Keratinocyte (primary cell): ENCODE measurements at regions not wholly inside any gene's neighbourhood (a gene's known extent, or its start where the extent isn't known, plus 50 kb on each side); places are given as distances from the start of the nearest gene placed in this dataset.

Source experiments
- DNase-seq: peaks from one replicate; pipeline ENCODE4 v3.0.0-alpha.2; 2011; ENCODE audit warnings: low read depth, missing footprints, low spot score
- FAIRE-seq: peaks from 2 replicates; lab custom pipeline; 2011; peaks lifted over from hg19 to GRCh38; lab: Jason Lieb, UNC
- H2AFZ ChIP-seq: 2 replicates; pipeline ENCODE4 v1.6.0; 2012; ENCODE audit warnings: low read length, control low read depth, inconsistent platforms; ENCODE audit not compliant: control insufficient read depth
- H3K27ac ChIP-seq: 2 replicates; pipeline ENCODE4 v1.5.1; 2011; ENCODE audit warnings: low read length; ENCODE audit not compliant: control insufficient read depth, insufficient read depth
- H3K27me3 ChIP-seq: 3 replicates; pipeline ENCODE4 v1.6.0; 2011; ENCODE audit warnings: low read length; ENCODE audit not compliant: control insufficient read depth, insufficient read depth; ENCODE audit errors: extremely low read depth
- H3K36me3 ChIP-seq, 2 experiments: 2 replicates in 1 of 2; 3 replicates in 1 of 2; pipeline ENCODE4 v1.5.1; 2011; ENCODE audit warnings: low read length in 2 of 2, mild to moderate bottlenecking in 1 of 2; ENCODE audit not compliant: control insufficient read depth in 2 of 2, insufficient read depth in 2 of 2; ENCODE audit errors: extremely low read depth in 1 of 2
- H3K4me1 ChIP-seq: 3 replicates; pipeline ENCODE4 v1.5.1; 2011; ENCODE audit warnings: low read length; ENCODE audit not compliant: control insufficient read depth, insufficient read depth; ENCODE audit errors: extremely low read depth
- H3K4me2 ChIP-seq: 3 replicates; pipeline ENCODE4 v1.6.0; 2011; ENCODE audit warnings: low read depth, low read length; ENCODE audit not compliant: control insufficient read depth, insufficient read depth; ENCODE audit errors: extremely low read depth
- H3K4me3 ChIP-seq, 3 experiments: fragments of 200-600 bp in 1 of 3; sonication (generic) in 1 of 3; 2 replicates in 2 of 3; 3 replicates in 1 of 3; pipeline ENCODE4 v1.5.1; 2011 to 2016; ENCODE audit warnings: low read length in 3 of 3, mild to moderate bottlenecking in 3 of 3, control low read depth in 2 of 3, inconsistent platforms in 1 of 3, low read depth in 1 of 3, mixed read lengths in 1 of 3, mixed run types in 1 of 3, moderate library complexity in 1 of 3; ENCODE audit not compliant: control insufficient read depth in 2 of 3, insufficient read depth in 2 of 3; ENCODE audit errors: extremely low read depth in 1 of 3
- H3K79me2 ChIP-seq: 2 replicates; pipeline ENCODE4 v1.6.0; 2012; ENCODE audit warnings: low read length; ENCODE audit not compliant: control insufficient read depth, insufficient read depth
- H3K9ac ChIP-seq: 3 replicates; pipeline ENCODE4 v1.6.0; 2011; ENCODE audit warnings: low read length; ENCODE audit not compliant: control insufficient read depth, insufficient read depth; ENCODE audit errors: extremely low read depth
- H3K9me1 ChIP-seq: 3 replicates; pipeline ENCODE4 v1.6.0; 2011; ENCODE audit warnings: low read length; ENCODE audit not compliant: control insufficient read depth, insufficient read depth; ENCODE audit errors: extremely low read depth
- H3K9me3 ChIP-seq: 2 replicates; pipeline ENCODE4 v1.5.1; 2012; ENCODE audit warnings: low read depth, low read length; ENCODE audit not compliant: control insufficient read depth
- H4K20me1 ChIP-seq: 3 replicates; pipeline ENCODE4 v1.6.0; 2011; ENCODE audit warnings: low read length; ENCODE audit not compliant: control insufficient read depth, insufficient read depth; ENCODE audit errors: extremely low read depth
- CTCF ChIP-seq, 3 experiments: IDR thresholded peaks in 1 of 3; conservative IDR thresholded peaks in 1 of 3; optimal IDR thresholded peaks in 1 of 3; 2 replicates in 2 of 3; 3 replicates in 1 of 3; pipeline versions ENCODE3 to v1.5.1; 2011; ENCODE audit warnings: low read length in 3 of 3, mild to moderate bottlenecking in 3 of 3, moderate library complexity in 2 of 3, control low read depth in 1 of 3, inconsistent platforms in 1 of 3; ENCODE audit not compliant: insufficient read depth in 2 of 3; ENCODE audit errors: extremely low read depth in 1 of 3
- EZH2 ChIP-seq: IDR thresholded peaks from one replicate; pipeline ENCODE4 v1.6.1; 2012; ENCODE audit warnings: inconsistent platforms, mild to moderate bottlenecking, low read length, moderate library complexity
- dilution Hi-C: fragments of 300-500 bp; cut with MboI; formaldehyde crosslinking; loops from one replicate; pipeline ENCODE4 v1.7.0; 2020; ENCODE audit warnings: low sequenced_read_pairs; ENCODE audit not compliant: extremely low pct_ligation_motif_present

- H3K9me1 ChIP-seq = no peaks in the 10 kb centered on the region
- H3K36me3 ChIP-seq = no peaks in the 10 kb centered on the region
- dilution Hi-C loops = no loop called here
- no peaks in the 10 kb centered on the region for H3K79me2 ChIP-seq
- no peak for DNase-seq
- no peak overlapping the region for H3K4me3 ChIP-seq
- H3K4me1 ChIP-seq = no peaks in the 10 kb centered on the region
- H3K9ac ChIP-seq = no peak overlapping the region
- H3K9me3 ChIP-seq = no peaks in the 10 kb centered on the region
- TF ChIP-seq CTCF (optimal IDR thresholded peaks at IDR 0.05 in 1 of 3, IDR thresholded peaks at IDR 0.05 in 1 of 3, conservative IDR thresholded peaks at IDR 0.05 in 1 of 3; ENCODE audit: extremely low read depth in 1 of 3, insufficient read depth in 2 of 3, low read length in 3 of 3) (no peak), EZH2 (no peak)
- H2AFZ ChIP-seq = no peak overlapping the region
- no peaks in the 10 kb centered on the region for H3K27me3 ChIP-seq
- H4K20me1 ChIP-seq = no peaks in the 10 kb centered on the region
- H3K27ac ChIP-seq = no peak overlapping the region
- no peak overlapping the region for H3K4me2 ChIP-seq
- FAIRE-seq = no peak
Observed at GRCh38 chr4:134073711-134074110, 127.9 kb downstream of the PABPC4L start.

GRCh38 chr4:134072137-134072536 is 129.5 kb downstream of the PABPC4L start:
- H3K9ac ChIP-seq = no peak overlapping the region
- no peaks in the 10 kb centered on the region for H3K79me2 ChIP-seq
- no peaks in the 10 kb centered on the region for H3K9me1 ChIP-seq
- FAIRE-seq (no peak), DNase-seq (no peak)
- dilution Hi-C loops = no loop called here
- no peaks in the 10 kb centered on the region for H4K20me1 ChIP-seq
- TF ChIP-seq EZH2 (no peak), CTCF (optimal IDR thresholded peaks at IDR 0.05 in 1 of 3, IDR thresholded peaks at IDR 0.05 in 1 of 3, conservative IDR thresholded peaks at IDR 0.05 in 1 of 3; ENCODE audit: extremely low read depth in 1 of 3, insufficient read depth in 2 of 3, low read length in 3 of 3) (no peak)
- no peak overlapping the region for H3K4me2 ChIP-seq
- no peaks in the 10 kb centered on the region for H3K9me3 ChIP-seq
- H3K27me3 ChIP-seq = no peaks in the 10 kb centered on the region
- H3K4me1 ChIP-seq = no peaks in the 10 kb centered on the region
- no peaks in the 10 kb centered on the region for H3K36me3 ChIP-seq
- no peak overlapping the region for H3K27ac ChIP-seq
- no peak overlapping the region for H3K4me3 ChIP-seq
- H2AFZ ChIP-seq = no peak overlapping the region
